ENCODE measurements at regions not wholly inside any gene's neighbourhood (a gene's known extent, or its start where the extent isn't known, plus 50 kb on each side); places are given as distances from the start of the nearest gene placed in this dataset.

- H3K27ac Mint-ChIP-seq, result no peak overlapping the region
- H3K36me3 Mint-ChIP-seq, result no peaks in the 10 kb centered on the region
- H3K4me3 Mint-ChIP-seq, result no peak overlapping the region
- DNase-seq, result no peak
- no peak for ATAC-seq (replicated peaks)
- peaks cover 0 to 2% of the 10 kb centered on the region in 2 donors for H3K9me3 Mint-ChIP-seq
- peaks cover 5 to 6% of the 10 kb centered on the region in 2 donors for H3K27me3 Mint-ChIP-seq
- no peaks in the 10 kb centered on the region for H3K4me1 Mint-ChIP-seq
These were observed 427.9 kb downstream of the SPRY1 start for GRCh38 chr4:123824524-123824923.

GRCh38 chr4:123825596-123826291 lies 429.1 kb downstream of the SPRY1 start:
- DNase-seq (no peak), ATAC-seq (replicated peaks) (no peak)
- Mint-ChIP-seq H3K4me1 (no peaks in the 10 kb centered on the region), H3K27me3 (peaks cover 5 to 6% of the 10 kb centered on the region in 2 donors), H3K4me3 (no peak overlapping the region), H3K9me3 (peaks cover 0 to 2% of the 10 kb centered on the region in 2 donors), H3K36me3 (no peaks in the 10 kb centered on the region), H3K27ac (no peak overlapping the region)

- ATAC-seq (replicated peaks) (no peak), DNase-seq (no peak)
- H3K36me3 Mint-ChIP-seq, result no peaks in the 10 kb centered on the region
- peaks cover 0 to 2% of the 10 kb centered on the region in 2 donors for H3K9me3 Mint-ChIP-seq
- H3K4me1 Mint-ChIP-seq, result no peaks in the 10 kb centered on the region
- no peak overlapping the region for H3K27ac Mint-ChIP-seq
- peaks cover 5 to 6% of the 10 kb centered on the region in 2 donors for H3K27me3 Mint-ChIP-seq
- no peak overlapping the region for H3K4me3 Mint-ChIP-seq
These were observed 430.3 kb downstream of the SPRY1 start for GRCh38 chr4:123826896-123827295.

- Mint-ChIP-seq H3K36me3 (no peaks in the 10 kb centered on the region), H3K4me3 (no peak overlapping the region), H3K27ac (no peak overlapping the region), H3K27me3 (peaks cover 5 to 6% of the 10 kb centered on the region in 2 donors), H3K9me3 (peaks cover 0 to 2% of the 10 kb centered on the region in 2 donors), H3K4me1 (no peaks in the 10 kb centered on the region)
- no peak for ATAC-seq (replicated peaks)
- no peak for DNase-seq
These were observed 430.9 kb downstream of the SPRY1 start for GRCh38 chr4:123827511-123827910.

GRCh38 chr4:123830930-123831329 lies 434.3 kb downstream of the SPRY1 start:
- Mint-ChIP-seq H3K9me3 (peaks cover 0 to 2% of the 10 kb centered on the region in 2 donors), H3K4me1 (no peaks in the 10 kb centered on the region), H3K27me3 (no peaks in the 10 kb centered on the region), H3K4me3 (no peak overlapping the region), H3K36me3 (no peaks in the 10 kb centered on the region), H3K27ac (no peak overlapping the region)
- ATAC-seq (replicated peaks) (no peak), DNase-seq (no peak)

GRCh38 chr4:123832173-123833026 lies 435.8 kb downstream of the SPRY1 start:
- Mint-ChIP-seq H3K9me3 (peaks cover 0 to 2% of the 10 kb centered on the region in 2 donors), H3K36me3 (no peaks in the 10 kb centered on the region), H3K27me3 (no peaks in the 10 kb centered on the region)

GRCh38 chr4:123833171-123833643 lies 436.6 kb downstream of the SPRY1 start:
- Mint-ChIP-seq H3K36me3 (no peaks in the 10 kb centered on the region), H3K9me3 (peaks cover 0 to 2% of the 10 kb centered on the region in 2 donors), H3K27ac (no peak overlapping the region), H3K27me3 (no peaks in the 10 kb centered on the region), H3K4me1 (no peaks in the 10 kb centered on the region), H3K4me3 (no peak overlapping the region)
- ATAC-seq (replicated peaks), result no peak
- no peak for DNase-seq

More at GRCh38 chr4:123832173-123833026, 435.8 kb downstream of the SPRY1 start:
- Mint-ChIP-seq H3K27ac (no peak overlapping the region), H3K4me1 (no peaks in the 10 kb centered on the region), H3K4me3 (no peak overlapping the region)
- DNase-seq (no peak), ATAC-seq (replicated peaks) (no peak)

- DNase-seq (no peak), ATAC-seq (replicated peaks) (no peak)
- Mint-ChIP-seq H3K9me3 (no peaks in the 10 kb centered on the region), H3K36me3 (no peaks in the 10 kb centered on the region), H3K4me3 (no peak overlapping the region), H3K27ac (no peak overlapping the region), H3K4me1 (no peaks in the 10 kb centered on the region), H3K27me3 (no peaks in the 10 kb centered on the region)
These were observed 439.4 kb downstream of the SPRY1 start for GRCh38 chr4:123835831-123836590.

GRCh38 chr4:123836851-123837595 lies 440.4 kb downstream of the SPRY1 start:
- ATAC-seq (replicated peaks) (no peak), DNase-seq (no peak)
- Mint-ChIP-seq H3K4me1 (no peaks in the 10 kb centered on the region), H3K27ac (no peak overlapping the region), H3K9me3 (no peaks in the 10 kb centered on the region), H3K36me3 (no peaks in the 10 kb centered on the region), H3K4me3 (no peak overlapping the region), H3K27me3 (no peaks in the 10 kb centered on the region)

GRCh38 chr4:123838474-123838873 lies 441.9 kb downstream of the SPRY1 start:
- no peaks in the 10 kb centered on the region for H3K27me3 Mint-ChIP-seq
- H3K4me3 Mint-ChIP-seq, result no peak overlapping the region
- no peaks in the 10 kb centered on the region for H3K4me1 Mint-ChIP-seq
- no peak overlapping the region for H3K27ac Mint-ChIP-seq
- DNase-seq (no peak), ATAC-seq (replicated peaks) (no peak)
- no peaks in the 10 kb centered on the region for H3K36me3 Mint-ChIP-seq
- no peaks in the 10 kb centered on the region for H3K9me3 Mint-ChIP-seq

- H3K9me3 Mint-ChIP-seq, result no peaks in the 10 kb centered on the region
- H3K4me3 Mint-ChIP-seq, result no peak overlapping the region
- no peaks in the 10 kb centered on the region for H3K4me1 Mint-ChIP-seq
- no peak for DNase-seq
- H3K27me3 Mint-ChIP-seq, result no peaks in the 10 kb centered on the region
- no peak overlapping the region for H3K27ac Mint-ChIP-seq
- no peak for ATAC-seq (replicated peaks)
- H3K36me3 Mint-ChIP-seq, result no peaks in the 10 kb centered on the region
These were observed 443.6 kb downstream of the SPRY1 start for GRCh38 chr4:123840197-123840596.

- Mint-ChIP-seq H3K27ac (no peak overlapping the region), H3K27me3 (no peaks in the 10 kb centered on the region), H3K4me3 (no peak overlapping the region), H3K4me1 (no peaks in the 10 kb centered on the region), H3K9me3 (no peaks in the 10 kb centered on the region), H3K36me3 (no peaks in the 10 kb centered on the region)
- ATAC-seq (replicated peaks) (no peak), DNase-seq (no peak)
These were observed 445.0 kb downstream of the SPRY1 start for GRCh38 chr4:123841447-123842121.

- Mint-ChIP-seq H3K36me3 (no peaks in the 10 kb centered on the region), H3K27ac (no peak overlapping the region), H3K9me3 (no peaks in the 10 kb centered on the region), H3K27me3 (no peaks in the 10 kb centered on the region), H3K4me1 (no peaks in the 10 kb centered on the region), H3K4me3 (no peak overlapping the region)
- DNase-seq, result no peak
- ATAC-seq (replicated peaks), result no peak
These were observed 446.5 kb downstream of the SPRY1 start for GRCh38 chr4:123843137-123843536.
